Dermis blood vessel endothelial cell (primary cell): ENCODE measurements at regions not wholly inside any gene's neighbourhood (a gene's known extent, or its start where the extent isn't known, plus 50 kb on each side); places are given as distances from the start of the nearest gene placed in this dataset.
"Not testable (repeated sequence)": the region's sequence is repeated elsewhere in the genome, so short reads cannot be mapped to it uniquely, and the experiment has no call there.

Source experiments
- DNase-seq: peaks from one replicate; pipeline ENCODE4 v3.0.0; 2010

GRCh38 chr1:213539464-213539863 is 448.3 kb upstream of the PROX1 start:
- DNase-seq, result no peak

DNA sequence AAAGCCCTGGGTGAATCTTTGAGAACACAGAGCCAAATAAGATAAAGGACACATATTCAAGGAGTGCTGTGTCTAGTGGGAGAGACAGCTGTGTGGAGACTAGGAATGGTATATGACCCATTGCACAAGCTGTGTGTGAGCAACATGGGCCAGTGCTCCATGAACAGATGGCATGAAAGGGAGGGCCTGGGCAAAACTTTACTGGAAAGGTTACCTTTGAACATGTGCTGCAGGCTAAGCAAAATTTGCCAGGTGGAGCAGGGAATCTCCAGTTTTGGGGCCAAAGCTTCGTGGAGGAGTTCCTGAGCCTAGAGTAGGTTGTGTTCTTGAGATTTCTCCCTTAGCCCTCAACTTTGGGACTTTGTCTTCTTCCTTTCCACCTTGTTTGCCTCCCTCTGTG is 446.1 kb upstream of the PROX1 start:
- no peak for DNase-seq

DNA sequence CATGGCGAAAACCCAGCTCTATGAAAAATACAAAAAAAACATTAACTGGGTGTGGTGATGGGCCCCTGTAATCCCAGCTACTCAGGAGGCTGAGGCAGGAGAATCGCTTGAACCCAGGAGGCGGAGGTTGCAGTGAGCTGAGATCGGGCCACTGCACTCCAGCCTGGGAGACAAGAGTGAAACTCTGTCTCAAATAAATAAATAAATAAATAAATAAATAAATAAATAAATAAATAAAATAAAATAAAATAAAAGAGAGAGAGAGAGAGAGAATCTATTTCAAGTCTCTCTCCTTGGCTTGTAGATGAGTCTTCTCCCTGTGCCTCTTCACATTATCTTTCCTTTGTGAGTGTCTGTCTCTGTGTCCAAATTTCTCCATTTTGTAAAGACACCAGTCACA is 442.6 kb upstream of the PROX1 start:
- DNase-seq, result not testable (repeated sequence)

DNA sequence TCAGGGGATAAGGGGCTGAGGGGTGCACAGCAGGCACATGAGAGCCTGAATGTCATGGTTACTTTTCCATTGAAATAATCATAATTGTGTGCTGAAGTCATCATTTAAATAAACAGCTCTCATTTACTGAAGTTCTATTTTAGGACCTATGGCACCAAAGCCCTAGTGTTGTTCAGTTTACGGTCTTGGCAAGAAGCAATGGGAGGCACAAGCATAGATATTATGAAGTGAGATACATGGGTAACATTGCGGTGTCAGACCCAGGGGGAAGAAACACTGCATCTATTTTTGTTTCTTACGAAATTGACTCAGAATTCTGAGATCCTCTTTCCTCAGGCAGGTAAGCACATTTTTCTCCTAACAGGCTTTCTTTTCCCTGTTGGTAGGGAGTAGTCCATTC is 437.8 kb upstream of the PROX1 start:
- DNase-seq, result no peak

GRCh38 chr1:213550804-213551203 is 437.0 kb upstream of the PROX1 start:
- no peak for DNase-seq

DNA sequence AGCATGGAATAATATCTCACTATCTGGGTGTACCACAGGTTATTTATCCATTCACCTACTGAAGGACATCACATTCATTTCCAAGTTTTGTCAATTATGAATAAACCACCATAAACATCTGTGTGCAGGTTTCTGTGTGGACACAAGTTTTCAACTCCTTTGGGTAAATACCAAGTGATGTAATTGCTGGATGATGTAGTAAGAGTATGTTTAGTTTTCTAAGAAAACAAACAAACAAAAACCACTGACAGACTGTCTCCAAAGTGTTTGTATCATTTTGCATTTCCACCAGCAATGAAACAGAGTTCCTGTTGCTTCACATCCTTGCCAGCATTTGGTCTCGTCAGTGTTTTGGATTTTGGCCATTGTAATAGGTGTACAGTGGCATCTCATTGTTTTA is 435.7 kb upstream of the PROX1 start:
- no peak for DNase-seq

DNA sequence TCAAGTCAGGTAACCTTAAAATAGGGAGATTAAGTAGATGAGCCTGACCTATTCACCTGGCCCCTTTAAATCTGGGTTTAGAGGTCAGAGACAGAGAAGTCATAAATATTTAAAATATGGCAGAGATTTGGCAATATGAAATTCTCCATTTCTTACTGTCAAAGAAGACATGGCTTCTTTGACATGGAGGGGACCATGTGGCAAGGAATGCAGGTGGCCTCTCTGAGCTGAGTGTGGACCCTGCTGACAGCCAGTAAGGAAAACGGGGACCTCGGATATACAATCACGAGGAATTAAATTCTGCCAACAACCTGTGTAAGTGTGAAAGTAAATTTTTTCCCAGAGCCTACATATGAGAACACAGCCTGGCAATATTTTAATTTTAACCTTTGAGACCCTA is 427.5 kb upstream of the PROX1 start:
- no peak for DNase-seq

GRCh38 chr1:213561870-213562269 is 425.9 kb upstream of the PROX1 start:
- no peak for DNase-seq

DNA sequence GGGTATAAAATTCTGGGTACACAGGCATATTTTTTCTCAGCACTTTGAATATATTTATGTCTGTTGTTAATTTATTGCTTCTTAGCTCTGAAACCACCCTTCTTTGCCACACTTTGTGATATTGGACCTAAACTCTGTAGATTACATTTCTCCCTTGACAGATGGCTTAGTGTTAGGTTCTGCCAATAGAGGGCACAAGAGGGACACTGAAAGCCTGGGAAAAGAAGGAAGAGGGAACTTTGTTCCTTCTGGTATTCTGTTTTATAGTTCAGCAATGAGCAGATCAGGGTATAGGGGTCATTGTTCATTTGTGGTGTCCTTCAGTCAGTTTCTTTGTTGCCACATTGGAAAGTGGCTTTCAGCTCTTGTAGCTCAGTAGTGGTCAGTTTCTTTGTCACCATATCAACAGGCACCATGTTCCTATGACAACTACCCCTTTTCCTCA is 423.5 kb upstream of the PROX1 start:
- DNase-seq, result peak; percentile 63

- DNase-seq, result no peak
Observed at GRCh38 chr1:213568929-213569815, 418.6 kb upstream of the PROX1 start.

DNA sequence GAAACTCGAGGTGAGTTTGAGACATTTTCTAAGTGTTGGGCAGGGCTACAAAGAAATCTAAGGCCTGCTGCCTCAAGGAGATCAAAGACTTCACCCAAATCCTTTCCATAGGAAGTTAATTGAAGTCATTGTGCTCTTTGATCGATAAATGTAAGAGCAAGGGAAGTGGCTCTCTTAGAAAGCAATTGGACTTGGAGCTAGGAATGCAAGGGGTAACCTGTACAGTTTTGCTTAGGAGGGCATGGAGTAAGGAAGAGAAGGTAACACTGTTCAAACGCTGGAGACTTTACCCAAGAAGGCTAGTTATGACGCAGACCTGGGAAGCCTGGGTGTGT is 418.0 kb upstream of the PROX1 start:
- no peak for DNase-seq

GRCh38 chr1:213570487-213570886 is 417.3 kb upstream of the PROX1 start:
- DNase-seq, result no peak

DNA sequence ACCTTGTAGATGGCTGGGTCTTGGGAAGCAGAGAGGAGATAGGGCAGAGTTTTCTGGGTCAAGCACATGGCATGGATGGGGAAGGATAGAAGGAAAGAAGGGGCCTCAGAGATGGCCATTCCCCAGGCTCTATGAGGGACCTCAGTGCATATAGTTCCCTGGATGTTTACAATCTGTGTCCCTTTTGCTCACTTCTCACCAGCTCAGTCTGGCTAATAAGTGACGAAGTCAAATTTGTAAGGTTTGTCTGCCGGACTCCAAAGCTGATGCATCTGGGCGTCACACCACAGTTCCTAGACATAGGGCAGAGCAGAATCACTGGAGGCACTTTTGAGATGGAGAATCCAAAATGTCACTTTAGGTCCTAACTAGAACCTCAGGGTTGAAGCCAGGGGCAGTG is 416.4 kb upstream of the PROX1 start:
- DNase-seq, result no peak

DNA sequence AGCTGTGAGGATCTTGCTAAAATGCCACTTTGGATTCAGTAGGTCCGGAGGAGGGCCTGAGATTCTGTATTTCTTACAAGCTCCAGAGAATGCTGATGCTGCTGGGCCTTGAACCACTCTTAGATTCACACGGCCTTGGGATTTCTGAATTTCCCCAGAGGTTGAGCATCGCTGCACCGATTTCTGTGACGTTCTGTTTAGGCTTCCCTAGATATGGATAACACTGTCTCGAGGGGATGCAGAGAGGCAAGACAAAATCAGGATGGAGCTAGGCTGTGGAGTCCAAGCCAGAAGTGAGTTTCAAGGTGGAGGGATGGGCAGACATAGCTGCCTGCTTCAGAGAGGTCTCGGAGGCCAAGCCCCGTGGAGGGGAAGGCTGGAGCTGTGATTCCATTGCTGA is 415.9 kb upstream of the PROX1 start:
- no peak for DNase-seq

- no peak for DNase-seq
Observed at GRCh38 chr1:213572912-213573647, 414.7 kb upstream of the PROX1 start.

- DNase-seq, result no peak
Observed at GRCh38 chr1:213573648-213574009, 414.1 kb upstream of the PROX1 start.

DNA sequence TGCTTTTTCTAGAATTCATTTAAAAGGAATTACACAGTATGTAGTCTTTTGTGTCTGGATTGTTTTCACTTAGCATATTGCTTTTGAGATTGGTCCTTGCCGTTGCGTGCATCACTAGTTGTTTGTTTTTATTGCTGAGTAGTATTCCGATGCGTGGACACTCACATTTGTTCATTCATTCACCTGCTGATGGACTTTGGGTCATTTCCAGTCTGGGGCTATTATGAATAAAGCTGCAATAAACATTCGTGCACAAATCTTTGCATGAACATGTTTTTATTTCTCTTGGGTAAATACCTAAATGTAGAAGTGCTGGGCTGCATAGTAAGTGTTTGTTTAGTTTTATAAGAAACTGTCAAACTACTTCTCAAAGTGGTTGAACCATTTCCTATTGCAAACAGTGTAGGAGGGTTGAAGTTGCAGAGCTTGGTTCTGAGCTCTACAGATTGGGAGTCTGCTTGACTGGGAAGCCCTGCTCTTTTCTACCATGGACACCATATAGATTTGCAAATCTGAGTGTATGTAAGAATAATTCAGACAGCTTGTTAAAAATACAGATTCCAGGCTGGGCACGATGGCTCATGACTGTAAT is 404.7 kb upstream of the PROX1 start:
- DNase-seq, result no peak

DNA sequence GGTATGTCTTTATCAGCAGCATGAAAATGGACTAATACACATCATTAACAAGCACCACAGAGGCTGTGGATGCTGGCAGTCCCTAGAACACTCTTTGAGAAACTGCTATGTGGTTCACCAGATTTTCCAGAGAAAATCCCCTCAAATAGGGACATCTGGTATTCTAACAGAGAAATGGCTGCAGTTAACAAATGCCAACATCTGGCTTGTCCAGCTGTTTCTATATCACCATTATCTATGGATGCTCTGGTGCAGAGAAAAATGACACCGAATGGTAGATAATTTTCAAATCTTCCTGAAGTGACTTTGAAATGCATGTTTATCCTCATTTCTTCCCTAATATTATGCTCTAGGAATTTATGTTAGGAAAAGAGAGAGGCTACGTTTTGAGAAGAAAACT is 403.5 kb upstream of the PROX1 start:
- DNase-seq, result no peak

DNA sequence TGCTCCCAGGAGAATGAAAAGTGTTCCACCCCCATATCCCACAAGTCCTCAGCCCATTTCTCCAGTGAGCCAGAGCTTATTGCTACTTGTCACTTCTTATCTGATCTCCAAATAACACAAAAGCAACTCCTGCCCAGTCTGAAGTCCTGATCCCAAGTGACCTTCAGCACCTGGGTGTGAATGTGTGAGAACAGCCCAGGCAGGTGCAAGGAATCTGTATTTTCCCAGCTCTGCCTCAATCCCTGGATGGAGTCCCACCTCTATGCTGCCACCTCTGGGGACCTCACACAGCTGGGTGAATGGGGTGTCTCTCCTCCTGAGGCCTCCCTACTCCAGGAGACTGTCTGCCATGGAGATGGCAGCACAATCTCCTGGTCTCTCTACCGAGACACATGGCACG is 402.4 kb upstream of the PROX1 start:
- no peak for DNase-seq

- DNase-seq, result no peak
Observed at GRCh38 chr1:213585959-213586586, 401.7 kb upstream of the PROX1 start.

DNA sequence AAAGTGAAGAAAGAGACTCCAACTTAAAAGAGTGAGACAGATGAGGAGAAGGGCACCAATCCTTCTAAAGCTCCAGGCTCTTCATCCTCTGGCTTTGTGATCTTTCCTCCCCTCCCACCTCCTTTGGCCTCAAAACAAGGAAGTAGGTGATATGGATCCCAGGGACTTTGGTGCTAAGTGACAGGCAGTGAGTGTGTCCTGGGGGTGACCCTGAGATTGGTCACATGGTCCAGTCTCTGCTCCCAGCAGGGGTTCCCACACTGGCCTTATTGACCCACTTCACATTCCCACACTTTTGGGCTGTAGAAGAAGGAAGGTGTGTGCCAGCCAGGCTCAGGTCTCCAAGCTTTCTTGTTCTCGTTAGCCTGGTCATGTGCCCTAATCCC is 401.2 kb upstream of the PROX1 start:
- no peak for DNase-seq

- DNase-seq, result no peak
Observed at GRCh38 chr1:213596729-213597128, 391.0 kb upstream of the PROX1 start.

- no peak for DNase-seq
Observed at GRCh38 chr1:213598263-213598662, 389.5 kb upstream of the PROX1 start.

DNA sequence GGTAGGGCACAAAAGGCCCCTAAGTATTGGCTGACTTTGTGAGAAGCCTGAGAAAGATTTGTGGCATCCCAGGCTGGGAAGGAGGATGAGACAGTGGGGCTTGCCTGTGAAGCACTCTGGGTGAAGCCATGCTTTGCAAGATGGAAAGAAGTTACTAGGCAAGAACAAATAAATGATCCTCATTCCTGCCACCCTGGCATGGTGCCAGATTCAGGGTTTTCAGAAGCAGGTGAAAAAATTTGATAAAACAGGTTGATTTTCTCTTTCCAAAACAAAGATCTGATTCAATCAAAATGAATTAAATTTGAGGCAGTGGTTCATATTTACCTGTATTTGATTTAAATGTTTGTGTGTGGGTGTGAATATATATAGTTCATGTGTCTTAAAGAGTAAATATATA is 386.9 kb upstream of the PROX1 start:
- peak; percentile 3 for DNase-seq
